Stomach smooth muscle (tissue), 2 donors: ENCODE measurements at regions not wholly inside any gene's neighbourhood (a gene's known extent, or its start where the extent isn't known, plus 50 kb on each side); places are given as distances from the start of the nearest gene placed in this dataset.

ENCODE experiments used
- H3K27ac ChIP-seq: one replicate; pipeline ENCODE4 v1.7.0; 2013; ENCODE audit warnings: mild to moderate bottlenecking, low read length, inconsistent platforms
- H3K27me3 ChIP-seq, 2 donors: one replicate each; pipeline ENCODE4 v1.7.0; 2013; ENCODE audit warnings: low read length in 2 of 2; ENCODE audit not compliant: insufficient read depth in 2 of 2, control insufficient read depth in 1 of 2
- H3K36me3 ChIP-seq, 2 donors: one replicate each; pipeline ENCODE4 v1.7.0; 2013; ENCODE audit warnings: low read length in 2 of 2; ENCODE audit not compliant: control insufficient read depth in 2 of 2, insufficient read depth in 2 of 2
- H3K4me1 ChIP-seq: one replicate; pipeline ENCODE4 v1.7.0; 2013; ENCODE audit warnings: low read length; ENCODE audit not compliant: control insufficient read depth, insufficient read depth
- H3K4me3 ChIP-seq, 2 donors: one replicate each; pipeline ENCODE4 v1.7.0; 2013; ENCODE audit warnings: low read length in 2 of 2
- H3K9ac ChIP-seq, 2 donors: one replicate each; pipeline ENCODE4 v1.7.0; 2013; ENCODE audit warnings: low read length in 2 of 2, mild to moderate bottlenecking in 1 of 2
- H3K9me3 ChIP-seq, 2 donors: one replicate each; pipeline ENCODE4 v1.7.0; 2013; ENCODE audit warnings: low read length in 2 of 2; ENCODE audit not compliant: control insufficient read depth in 2 of 2
- donor health status: healthy.
- donor health status: Pancreatic carcinoma.

GRCh38 chr1:55617288-55617982 is 402.3 kb upstream of the USP24 start:
- no peak overlapping the region for H3K9ac ChIP-seq
- H3K9me3 ChIP-seq = no peaks in the 10 kb centered on the region
- H3K27me3 ChIP-seq = no peaks in the 10 kb centered on the region
- no peaks in the 10 kb centered on the region for H3K36me3 ChIP-seq
- no peaks in the 10 kb centered on the region for H3K4me1 ChIP-seq
- H3K4me3 ChIP-seq = no peak overlapping the region
- no peak overlapping the region for H3K27ac ChIP-seq

- Histone ChIP-seq H3K27ac (no peak overlapping the region), H3K9me3 (no peaks in the 10 kb centered on the region), H3K9ac (no peak overlapping the region), H3K4me3 (no peak overlapping the region), H3K4me1 (no peaks in the 10 kb centered on the region), H3K36me3 (no peaks in the 10 kb centered on the region), H3K27me3 (no peaks in the 10 kb centered on the region)
Observed at GRCh38 chr1:55612988-55613387, 397.8 kb upstream of the USP24 start.

GRCh38 chr1:55611123-55611522 is 396.0 kb upstream of the USP24 start:
- no peaks in the 10 kb centered on the region for H3K27me3 ChIP-seq
- H3K36me3 ChIP-seq = no peaks in the 10 kb centered on the region
- H3K4me3 ChIP-seq = no peak overlapping the region
- H3K4me1 ChIP-seq = no peaks in the 10 kb centered on the region
- no peaks in the 10 kb centered on the region for H3K9me3 ChIP-seq
- H3K9ac ChIP-seq = no peak overlapping the region
- H3K27ac ChIP-seq = no peak overlapping the region

GRCh38 chr1:55610203-55610602 is 395.0 kb upstream of the USP24 start:
- Histone ChIP-seq H3K4me3 (no peak overlapping the region), H3K27me3 (no peaks in the 10 kb centered on the region), H3K9ac (no peak overlapping the region), H3K36me3 (no peaks in the 10 kb centered on the region), H3K9me3 (no peaks in the 10 kb centered on the region), H3K4me1 (no peaks in the 10 kb centered on the region), H3K27ac (no peak overlapping the region)

- Histone ChIP-seq H3K27me3 (no peaks in the 10 kb centered on the region), H3K9ac (no peak overlapping the region), H3K4me3 (no peak overlapping the region), H3K27ac (no peak overlapping the region), H3K36me3 (no peaks in the 10 kb centered on the region), H3K4me1 (no peaks in the 10 kb centered on the region), H3K9me3 (no peaks in the 10 kb centered on the region)
Observed at GRCh38 chr1:55609630-55610029, 394.5 kb upstream of the USP24 start.

- Histone ChIP-seq H3K27ac (no peak overlapping the region), H3K9me3 (no peaks in the 10 kb centered on the region), H3K4me3 (no peak overlapping the region), H3K9ac (no peak overlapping the region), H3K27me3 (no peaks in the 10 kb centered on the region), H3K4me1 (no peaks in the 10 kb centered on the region), H3K36me3 (no peaks in the 10 kb centered on the region)
Observed at GRCh38 chr1:55605155-55605554, 390.0 kb upstream of the USP24 start.

GRCh38 chr1:55604749-55605148 is 389.6 kb upstream of the USP24 start:
- Histone ChIP-seq H3K36me3 (no peaks in the 10 kb centered on the region), H3K27me3 (no peaks in the 10 kb centered on the region), H3K4me3 (no peak overlapping the region), H3K4me1 (no peaks in the 10 kb centered on the region), H3K27ac (no peak overlapping the region), H3K9me3 (no peaks in the 10 kb centered on the region), H3K9ac (no peak overlapping the region)

- Histone ChIP-seq H3K27ac (no peak overlapping the region), H3K27me3 (no peaks in the 10 kb centered on the region), H3K9ac (no peak overlapping the region), H3K9me3 (no peaks in the 10 kb centered on the region), H3K4me3 (no peak overlapping the region), H3K36me3 (no peaks in the 10 kb centered on the region), H3K4me1 (no peaks in the 10 kb centered on the region)
Observed at GRCh38 chr1:55604179-55604578, 389.0 kb upstream of the USP24 start.

- H3K9ac ChIP-seq = no peak overlapping the region
- no peaks in the 10 kb centered on the region for H3K36me3 ChIP-seq
- H3K27ac ChIP-seq = no peak overlapping the region
- no peaks in the 10 kb centered on the region for H3K4me1 ChIP-seq
- H3K4me3 ChIP-seq = no peak overlapping the region
- H3K9me3 ChIP-seq = no peaks in the 10 kb centered on the region
- H3K27me3 ChIP-seq = no peaks in the 10 kb centered on the region
Observed at GRCh38 chr1:55600242-55600641, 385.1 kb upstream of the USP24 start.

- no peaks in the 10 kb centered on the region for H3K4me1 ChIP-seq
- no peaks in the 10 kb centered on the region for H3K27me3 ChIP-seq
- no peaks in the 10 kb centered on the region for H3K9me3 ChIP-seq
- H3K36me3 ChIP-seq = no peaks in the 10 kb centered on the region
- no peak overlapping the region for H3K9ac ChIP-seq
- no peak overlapping the region for H3K27ac ChIP-seq
- H3K4me3 ChIP-seq = no peak overlapping the region
Observed at GRCh38 chr1:55597910-55598309, 382.7 kb upstream of the USP24 start.

GRCh38 chr1:55594701-55595100 is 379.5 kb upstream of the USP24 start:
- Histone ChIP-seq H3K27me3 (no peaks in the 10 kb centered on the region), H3K36me3 (no peaks in the 10 kb centered on the region), H3K9me3 (no peaks in the 10 kb centered on the region), H3K4me1 (no peaks in the 10 kb centered on the region), H3K9ac (no peak overlapping the region), H3K27ac (no peak overlapping the region), H3K4me3 (no peak overlapping the region)
